NB4 (cell line): ENCODE measurements at regions not wholly inside any gene's neighbourhood (a gene's known extent, or its start where the extent isn't known, plus 50 kb on each side); places are given as distances from the start of the nearest gene placed in this dataset.

Experiments
- DNase-seq: peaks from one replicate; pipeline ENCODE4 v3.0.0; 2010; ENCODE audit warnings: low read depth
- H3K4me3 ChIP-seq: one replicate; pipeline ENCODE4 v1.5.1; 2011; ENCODE audit warnings: mild to moderate bottlenecking, low read depth, low read length, moderate library complexity
- CTCF ChIP-seq: IDR thresholded peaks from one replicate; pipeline ENCODE4 v1.5.1; 2012; ENCODE audit warnings: low read depth, low read length
- MAX ChIP-seq: IDR thresholded peaks from 2 replicates; pipeline ENCODE4 v1.6.1; 2011; ENCODE audit warnings: low read depth, low read length
- MYC ChIP-seq: IDR thresholded peaks from 2 replicates; pipeline ENCODE4 v1.6.1; 2011; ENCODE audit warnings: low read depth, low read length
- POLR2A ChIP-seq: IDR thresholded peaks from 2 replicates; pipeline ENCODE4 v1.6.1; 2011; ENCODE audit warnings: mild to moderate bottlenecking; ENCODE audit not compliant: insufficient read length; ENCODE audit errors: extremely low read depth

- TF ChIP-seq MAX (no peak), MYC (no peak), POLR2A (no peak), CTCF (no peak)
- H3K4me3 ChIP-seq, result no peak overlapping the region
- no peak for DNase-seq
These were observed 67.3 kb upstream of the PALS2 start for GRCh38 chr7:24505968-24506367.

GRCh38 chr7:24508316-24508715, 64.9 kb upstream of the PALS2 start:
- TF ChIP-seq MAX, result no peak
- TF ChIP-seq CTCF, result no peak
- no peak for TF ChIP-seq POLR2A
- no peak for TF ChIP-seq MYC

GRCh38 chr7:24510759-24511158, 62.5 kb upstream of the PALS2 start:
- TF ChIP-seq CTCF (no peak), MYC (no peak), MAX (no peak), POLR2A (no peak)
- no peak for DNase-seq
- no peak overlapping the region for H3K4me3 ChIP-seq

More at GRCh38 chr7:24508316-24508715, 64.9 kb upstream of the PALS2 start:
- no peak overlapping the region for H3K4me3 ChIP-seq
- DNase-seq, result no peak

- no peak for DNase-seq
- no peak for TF ChIP-seq CTCF
- no peak for TF ChIP-seq POLR2A
- no peak overlapping the region for H3K4me3 ChIP-seq
These were observed 56.1 kb upstream of the PALS2 start for GRCh38 chr7:24517166-24517565.

GRCh38 chr7:24521917-24522623, 51.2 kb upstream of the PALS2 start:
- TF ChIP-seq MAX (no peak), CTCF (no peak), MYC (no peak), POLR2A (no peak)
- H3K4me3 ChIP-seq, result no peak overlapping the region
- DNase-seq, result no peak
